ENCODE measurements at regions not wholly inside any gene's neighbourhood (a gene's known extent, or its start where the extent isn't known, plus 50 kb on each side); places are given as distances from the start of the nearest gene placed in this dataset.

DNA sequence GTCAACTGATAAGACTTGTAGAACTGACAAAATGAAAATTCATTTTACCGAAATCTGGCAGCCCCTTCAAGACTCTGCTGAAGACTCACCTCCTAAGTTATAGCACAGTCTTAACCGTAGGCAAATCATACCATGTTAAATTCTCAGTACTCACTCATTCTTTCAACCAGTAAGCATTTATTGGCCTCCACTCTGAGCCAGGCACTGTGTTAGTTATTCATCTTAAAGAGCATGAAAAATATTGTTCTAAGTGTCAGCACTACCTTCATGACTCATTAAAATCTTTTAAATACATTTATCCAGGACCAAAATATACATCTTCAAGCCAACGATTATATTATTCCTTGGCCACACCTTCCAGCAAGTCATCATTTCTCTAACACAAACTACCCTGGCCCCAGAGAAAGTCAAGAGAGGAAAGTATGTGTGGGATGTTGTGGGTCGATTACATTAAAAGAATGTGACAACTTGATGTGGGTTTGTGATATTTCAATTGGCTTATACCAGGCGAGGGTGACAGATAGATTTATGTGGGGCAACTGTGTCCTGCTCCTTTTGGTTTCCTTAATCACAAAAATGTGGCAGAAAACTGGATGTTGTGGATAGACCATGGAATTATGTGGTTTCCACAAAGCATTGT, 55.0 kb downstream of the TMEM30B start:
- DNase-seq (ENCODE audit: low read depth in 2 of 2) = no peak

DNA sequence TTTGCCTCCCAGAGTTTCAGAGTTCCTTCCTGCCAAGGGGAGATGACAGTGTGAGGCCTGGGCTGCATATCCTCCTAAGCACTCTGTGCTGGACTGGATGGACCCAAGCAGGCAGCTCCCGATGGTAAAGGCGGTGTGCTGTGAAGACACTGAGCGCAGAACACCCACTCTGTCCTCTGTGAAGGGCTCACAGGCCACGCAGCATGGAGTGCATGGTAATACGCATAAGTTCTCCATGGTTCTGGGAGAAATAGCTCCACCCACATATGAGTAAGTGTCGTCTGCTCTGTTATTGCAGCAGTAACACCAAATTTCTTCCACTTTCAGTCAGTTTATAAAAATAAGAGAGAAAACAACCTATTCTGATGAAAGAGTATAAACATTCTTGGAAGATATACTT, 55.8 kb downstream of the TMEM30B start:
- DNase-seq (ENCODE audit: low read depth in 2 of 2) = no peak

DNA sequence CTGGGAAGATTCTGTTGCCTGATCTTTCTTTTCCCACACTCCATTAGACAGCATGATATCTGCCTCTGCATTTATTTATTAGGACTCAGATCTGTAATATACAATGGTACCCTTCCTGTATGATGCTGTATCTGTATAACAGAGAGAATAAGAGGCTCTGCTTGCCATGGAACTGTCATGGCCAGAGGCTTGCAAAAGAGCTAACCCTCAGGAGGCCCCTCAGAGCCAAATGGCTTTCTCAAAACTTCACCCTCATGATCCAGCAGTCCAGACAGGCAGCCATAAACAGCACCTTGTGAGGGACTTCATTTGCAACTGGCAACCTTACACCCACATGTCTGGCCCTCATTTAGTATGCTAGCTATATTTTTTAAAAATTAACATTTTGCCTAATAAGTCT, 57.6 kb downstream of the TMEM30B start:
- no peak for DNase-seq (ENCODE audit: low read depth in 2 of 2)

DNA sequence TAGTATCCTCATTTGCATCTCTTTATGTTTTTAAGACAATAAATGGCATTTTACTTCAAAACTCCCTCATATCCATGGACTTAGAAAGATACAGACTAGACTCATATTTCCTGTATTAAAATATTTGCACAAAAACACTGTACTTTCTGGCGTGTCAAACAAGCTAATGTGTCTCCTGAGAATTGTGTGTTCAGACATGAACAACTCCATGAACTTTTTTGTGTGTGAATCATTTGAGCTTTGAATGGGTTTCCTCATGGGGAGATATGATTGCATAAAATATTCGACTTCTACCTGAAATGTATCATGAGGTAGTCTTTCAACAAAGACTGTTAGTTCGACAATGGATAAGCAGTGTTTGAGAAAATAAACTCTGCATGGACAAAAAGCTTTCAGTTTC, 58.8 kb downstream of the TMEM30B start:
- DNase-seq (ENCODE audit: low read depth in 2 of 2) = no peak

DNA sequence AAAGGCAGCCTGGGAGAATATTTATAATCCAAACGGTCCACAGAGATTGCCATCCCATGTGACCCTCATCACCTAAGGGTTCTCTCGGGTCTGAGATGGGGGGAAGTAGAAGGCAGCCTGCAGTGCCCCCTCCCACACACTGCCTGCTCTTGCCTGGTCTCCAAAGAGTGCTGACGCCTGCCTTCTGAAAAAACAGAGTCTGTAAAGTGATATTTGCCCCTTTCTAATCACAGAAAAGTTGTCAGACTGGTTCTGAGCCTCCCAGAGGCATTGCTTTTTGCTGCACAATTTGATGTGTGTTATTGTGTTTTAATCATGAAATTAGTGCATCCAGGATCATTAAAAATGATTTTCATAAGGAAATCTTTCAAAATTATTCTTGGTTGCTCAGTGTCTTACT, 59.2 kb downstream of the TMEM30B start:
- DNase-seq (ENCODE audit: low read depth in 2 of 2) = no peak

DNA sequence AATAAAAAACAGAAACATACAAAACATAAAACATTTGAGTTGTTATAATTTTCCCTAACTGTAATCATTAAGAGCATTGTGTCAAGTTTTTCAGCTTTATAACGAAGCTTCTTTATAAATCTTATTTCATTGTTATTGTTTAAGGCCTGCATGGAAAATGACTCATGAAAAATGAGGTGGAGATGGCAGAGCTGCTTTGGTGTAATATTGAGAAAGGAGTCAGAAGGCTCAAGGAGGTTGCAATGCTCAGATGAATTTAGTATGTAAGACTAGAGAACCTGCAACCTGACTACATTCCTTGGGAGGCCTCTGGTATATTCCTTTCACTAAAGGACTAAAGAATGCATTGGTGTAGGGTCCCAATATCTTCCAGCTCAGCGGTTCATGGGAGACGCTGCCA, 61.5 kb downstream of the TMEM30B start:
- DNase-seq (ENCODE audit: low read depth in 2 of 2) = no peak

DNA sequence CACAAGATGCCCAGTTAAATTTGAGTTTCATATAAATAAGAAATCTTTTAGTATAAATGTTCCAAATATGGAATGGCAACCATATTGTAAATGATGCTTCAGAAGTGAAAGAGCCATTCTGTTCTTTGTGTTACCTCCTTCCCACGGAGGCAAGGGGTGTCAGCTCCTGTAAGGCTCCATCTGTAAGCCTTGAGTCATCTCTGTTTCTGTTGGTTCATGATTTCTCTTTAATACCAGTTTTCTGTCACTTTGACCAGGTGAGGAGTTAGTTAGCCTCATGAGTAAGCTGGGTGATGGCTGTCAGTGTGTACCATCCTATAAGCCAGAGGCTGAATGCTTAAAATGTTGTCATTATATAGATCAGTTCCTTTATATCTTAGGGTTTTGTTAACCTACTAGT, 61.9 kb downstream of the TMEM30B start:
- DNase-seq (ENCODE audit: low read depth in 2 of 2) = no peak

DNA sequence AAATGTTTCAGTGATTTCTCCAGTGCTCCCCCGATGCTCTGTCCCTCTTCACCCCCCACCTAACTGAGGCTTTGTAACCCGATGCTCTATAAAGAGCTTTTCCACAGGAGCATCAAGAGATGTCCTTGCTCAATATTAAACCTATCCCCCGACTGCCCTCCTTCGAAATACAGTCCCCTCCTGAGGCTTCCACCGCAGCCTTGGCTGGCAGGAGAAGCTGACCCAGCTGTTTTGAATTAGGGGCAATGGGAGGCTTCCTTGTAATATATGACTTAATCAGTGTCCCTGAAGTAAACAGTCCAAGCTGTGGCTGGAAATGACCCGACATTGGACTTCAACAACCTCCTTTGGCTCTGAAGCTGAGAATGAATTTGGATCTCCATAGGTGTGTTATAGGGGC, 62.4 kb downstream of the TMEM30B start:
- no peak for DNase-seq (ENCODE audit: low read depth in 2 of 2)

DNA sequence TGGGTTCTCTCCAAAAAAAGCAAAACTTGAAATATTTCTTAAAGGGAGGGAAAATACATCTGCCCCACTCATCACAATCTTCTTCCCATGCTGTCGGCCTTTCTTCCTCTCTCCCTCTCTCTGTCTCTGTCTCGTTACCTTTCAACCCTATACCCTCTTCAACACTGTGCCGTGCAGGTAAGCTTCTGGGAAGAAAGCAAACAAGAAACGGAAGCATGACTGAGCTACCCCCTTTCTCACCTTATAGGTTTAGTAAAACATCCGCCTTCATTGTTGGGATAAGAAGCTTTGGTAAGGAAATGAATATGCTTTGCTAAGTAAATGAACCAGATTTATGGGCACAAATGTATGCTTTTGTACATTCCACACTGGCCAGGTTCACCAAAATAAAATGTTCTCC, 63.0 kb downstream of the TMEM30B start:
- DNase-seq (ENCODE audit: low read depth in 2 of 2) = no peak

DNA sequence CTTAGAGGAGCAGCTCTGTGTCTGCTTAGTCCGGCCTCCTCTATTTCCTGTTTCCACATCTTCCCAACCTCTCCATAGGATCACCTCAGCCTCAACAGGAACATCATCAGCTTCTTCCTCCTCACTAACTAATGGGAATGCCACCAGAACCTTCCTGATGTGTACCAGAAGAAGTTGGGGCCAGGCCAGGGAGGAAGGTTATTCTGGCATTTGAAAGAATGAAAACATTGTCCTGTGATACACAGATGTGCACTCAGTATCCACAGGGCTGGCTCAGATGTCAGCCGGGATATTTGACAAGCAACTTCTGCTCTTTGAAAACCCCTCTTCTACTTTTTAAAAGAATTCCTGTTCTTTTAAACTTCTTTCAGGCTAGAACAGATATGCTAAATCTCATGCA, 63.6 kb downstream of the TMEM30B start:
- DNase-seq (ENCODE audit: low read depth in 2 of 2) = no peak

DNA sequence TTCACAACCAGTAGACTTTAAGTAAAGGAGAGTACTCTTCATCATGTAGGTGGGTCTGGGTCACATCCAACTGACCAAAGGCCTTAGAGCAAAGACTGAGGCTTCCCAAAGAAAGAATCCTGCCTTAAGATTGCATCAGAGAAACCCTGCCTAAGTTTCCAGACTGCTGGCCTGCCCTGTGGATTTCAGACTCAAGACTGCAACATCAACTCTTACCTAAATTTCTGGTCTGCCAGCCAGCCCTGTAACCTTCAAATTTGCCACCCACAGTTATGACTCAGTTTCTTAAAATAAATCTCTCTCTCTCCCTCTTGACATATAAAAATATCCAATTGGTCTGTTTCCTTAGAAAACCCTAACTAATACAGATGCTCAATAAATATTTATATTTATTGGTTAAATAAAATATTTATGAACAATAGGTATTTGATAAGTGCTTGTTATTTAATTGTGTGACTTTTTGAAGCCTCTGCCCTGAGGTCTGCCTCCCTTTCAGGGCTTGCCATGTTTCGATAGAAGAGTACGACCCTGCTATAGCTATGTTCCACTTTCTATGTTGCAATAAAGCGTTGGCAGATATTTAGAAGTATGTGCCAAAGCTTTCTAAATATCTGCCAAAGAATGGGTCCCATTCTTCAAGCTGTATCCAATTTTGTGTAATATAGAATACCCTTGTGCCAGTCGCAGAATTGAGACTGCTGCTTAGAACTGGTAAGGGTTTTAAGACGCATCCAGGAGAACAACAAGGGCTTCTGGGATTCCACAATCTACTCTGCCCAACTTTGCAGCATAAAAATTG, 65.7 kb downstream of the TMEM30B start:
- DNase-seq (ENCODE audit: low read depth in 2 of 2) = no peak

DNA sequence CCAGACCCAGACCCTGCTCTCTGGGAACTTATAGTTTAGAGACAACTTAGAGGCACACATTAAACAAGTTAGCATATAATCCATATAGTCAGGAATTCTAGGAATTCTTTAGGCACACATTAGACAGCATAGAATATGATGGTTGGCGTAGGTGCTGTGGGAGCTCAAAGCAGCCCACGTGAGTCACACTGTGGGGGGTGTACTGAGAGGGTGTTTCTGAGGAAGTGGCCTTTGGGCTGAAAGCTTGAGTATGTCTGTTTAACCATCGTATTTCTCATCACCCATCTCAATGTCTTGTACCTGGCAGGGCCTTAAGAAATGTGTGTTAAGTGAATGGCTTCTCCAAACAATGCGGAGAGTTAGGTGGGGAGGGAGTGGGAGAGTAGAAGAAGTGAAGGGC, 67.2 kb downstream of the TMEM30B start:
- no peak for DNase-seq (ENCODE audit: low read depth in 2 of 2)

DNA sequence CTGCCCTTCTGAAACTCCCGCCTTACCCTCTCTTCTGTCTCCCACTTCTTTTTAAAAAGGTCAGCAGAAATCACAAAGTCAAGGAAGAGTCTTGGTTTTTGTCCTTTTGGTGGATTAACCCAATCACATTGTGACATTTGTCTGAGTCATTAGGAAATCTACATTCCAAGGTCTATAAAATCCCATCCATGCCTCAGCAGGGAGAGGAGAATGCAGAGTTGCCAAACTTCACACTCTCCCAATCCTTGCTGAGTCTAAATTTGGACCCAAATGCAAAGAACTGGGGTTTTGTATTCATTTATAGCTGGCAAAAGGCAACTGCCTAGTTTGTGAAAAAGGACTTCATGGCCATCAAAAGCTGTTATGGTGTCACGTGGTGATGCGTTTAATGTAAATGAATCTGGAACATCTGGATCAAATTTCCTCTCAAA, 67.9 kb downstream of the TMEM30B start:
- no peak for DNase-seq (ENCODE audit: low read depth in 2 of 2)

DNA sequence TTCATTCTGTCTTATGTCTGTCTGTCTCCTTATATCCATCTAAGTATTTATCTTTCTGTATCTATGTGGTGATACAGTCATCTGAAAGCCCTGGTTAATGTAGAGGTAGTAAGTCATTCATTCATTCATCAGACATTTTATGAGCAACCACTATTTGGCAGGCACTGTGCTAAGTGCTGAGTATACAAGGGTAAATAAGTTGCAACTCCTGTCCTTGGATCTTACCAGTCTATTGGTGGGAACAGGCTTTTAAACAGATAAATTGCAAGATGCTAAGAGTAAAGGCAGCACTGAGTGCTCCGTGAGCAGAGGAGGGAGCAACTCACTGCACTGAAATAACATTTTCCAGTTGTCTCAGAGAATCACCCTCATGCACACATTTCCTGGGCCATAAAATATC, 68.6 kb downstream of the TMEM30B start:
- DNase-seq (ENCODE audit: low read depth in 2 of 2) = no peak

DNA sequence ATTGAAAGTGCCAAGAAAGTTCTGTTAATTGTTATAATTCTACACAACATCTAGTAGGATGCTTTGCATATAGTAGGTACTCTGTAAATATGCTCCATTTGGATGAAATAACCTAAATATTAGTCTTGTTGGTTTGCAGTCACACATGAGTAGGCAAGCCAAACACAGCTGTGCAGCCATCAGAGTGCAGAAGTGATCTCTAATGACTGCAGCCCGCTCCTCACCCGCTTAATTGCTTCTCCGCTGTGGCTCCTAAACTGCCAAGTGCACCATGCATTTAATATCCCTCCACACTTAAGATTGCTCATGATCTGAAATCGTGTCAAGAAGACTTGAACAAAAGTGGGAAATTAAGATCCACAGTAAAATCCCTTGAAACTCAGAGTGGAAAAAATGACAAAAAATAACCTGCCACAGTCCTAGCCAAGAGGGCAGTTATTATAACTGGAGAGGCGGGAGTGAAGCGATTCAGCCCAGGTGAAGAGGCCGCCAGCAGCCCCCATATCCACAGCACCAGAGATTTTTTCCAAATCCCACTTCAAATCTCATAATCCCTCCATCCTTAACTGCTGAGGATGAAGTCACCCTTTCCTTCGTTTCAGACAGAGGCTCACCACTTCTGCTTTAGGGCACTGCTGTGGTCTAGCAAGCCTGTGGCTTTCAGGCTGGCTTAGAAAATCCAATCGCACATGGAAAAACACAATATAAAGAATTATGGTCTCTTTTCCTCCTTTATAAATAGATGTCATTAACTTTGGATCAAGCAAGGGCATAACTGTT, 69.5 kb downstream of the TMEM30B start:
- DNase-seq (ENCODE audit: low read depth in 2 of 2) = no peak

DNA sequence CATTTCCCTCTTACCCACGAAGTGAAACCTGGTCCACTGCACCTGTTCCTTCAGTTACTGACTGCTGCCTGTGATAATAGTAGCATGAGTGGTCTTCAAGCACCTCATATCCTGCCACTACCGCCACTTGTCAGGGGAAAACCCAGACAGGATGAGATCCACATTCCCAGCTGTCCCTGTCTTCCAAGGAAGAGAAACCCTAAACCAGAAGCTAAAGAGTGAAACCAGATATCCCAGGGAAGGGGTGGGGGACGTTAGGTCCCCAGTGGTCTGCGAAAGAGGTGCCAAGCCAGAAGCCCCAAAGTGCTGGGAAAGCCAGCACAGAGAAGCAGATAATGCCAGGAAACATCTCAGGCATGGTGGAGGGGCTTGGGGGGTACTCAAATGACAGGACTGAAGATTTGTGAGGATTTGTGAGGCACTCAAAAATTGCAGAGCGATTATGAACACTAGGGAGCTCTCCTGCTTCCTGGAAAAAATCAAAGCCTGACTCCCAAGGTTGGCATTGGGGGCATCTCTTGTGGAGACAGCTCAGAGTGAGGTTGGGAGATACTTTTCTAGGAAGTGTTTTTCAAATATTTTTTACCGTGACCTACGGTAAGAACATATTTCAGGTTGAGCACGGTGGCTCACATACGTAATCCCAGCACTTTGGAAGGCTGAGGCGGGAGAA, 77.9 kb downstream of the TMEM30B start:
- no peak for DNase-seq (ENCODE audit: low read depth in 2 of 2)

DNA sequence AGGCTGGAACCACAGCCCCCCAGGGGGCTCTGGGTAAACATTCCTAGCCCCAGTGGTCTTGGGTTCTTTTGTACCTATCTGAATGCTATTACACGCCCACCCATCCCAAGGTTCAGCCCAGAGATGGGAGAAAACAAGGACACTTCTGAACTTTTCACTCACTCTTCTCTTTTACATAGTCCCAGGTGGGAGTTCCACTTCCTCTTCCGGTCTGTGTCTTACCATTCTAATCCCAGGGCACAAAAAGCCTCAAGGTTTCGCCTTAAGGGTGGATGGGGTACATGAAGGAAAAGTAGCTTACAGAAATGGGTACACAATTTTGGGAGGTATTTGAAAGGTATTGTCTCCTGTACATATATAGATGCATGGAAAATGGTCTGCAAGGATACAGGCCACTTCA, 79.0 kb downstream of the TMEM30B start:
- DNase-seq (ENCODE audit: low read depth in 2 of 2) = no peak

DNA sequence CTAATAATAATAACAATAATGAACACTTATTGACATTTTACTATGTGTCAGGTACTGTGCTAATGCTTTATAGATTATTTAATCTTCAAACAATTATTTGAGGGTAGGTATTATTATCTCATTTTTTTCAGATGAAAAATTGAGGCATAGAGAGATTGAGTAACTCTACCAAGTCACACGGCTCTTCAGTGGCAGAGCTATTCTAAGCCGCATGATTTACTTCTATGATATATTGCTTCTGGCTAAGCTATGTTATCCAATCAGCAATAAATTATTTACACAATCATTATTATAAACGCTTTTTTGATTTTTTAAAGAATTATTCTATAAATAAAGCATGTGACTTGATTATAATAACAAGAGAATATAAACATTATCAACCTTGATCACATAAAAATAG, 80.0 kb downstream of the TMEM30B start:
- DNase-seq (ENCODE audit: low read depth in 2 of 2) = no peak

DNA sequence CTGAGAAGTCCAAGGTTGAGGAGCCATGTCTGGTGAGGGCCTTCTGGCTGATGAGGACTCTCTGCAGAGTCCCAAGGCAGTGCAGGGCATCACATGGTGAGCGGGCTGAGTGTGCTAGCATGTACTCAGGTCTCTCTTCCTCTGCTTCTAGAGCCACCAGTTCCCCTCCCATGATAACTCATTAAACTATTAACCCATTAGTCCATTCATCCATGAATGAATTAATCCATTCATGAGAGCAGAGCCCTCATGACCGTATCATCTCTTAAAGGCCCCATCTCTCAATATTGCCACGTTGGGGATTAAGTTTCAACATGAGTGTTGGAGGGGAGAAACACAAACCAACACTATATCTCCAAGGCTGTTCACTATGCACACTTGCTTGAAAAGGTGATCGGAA, 83.7 kb downstream of the TMEM30B start:
- no peak for DNase-seq (ENCODE audit: low read depth in 2 of 2)

DNA sequence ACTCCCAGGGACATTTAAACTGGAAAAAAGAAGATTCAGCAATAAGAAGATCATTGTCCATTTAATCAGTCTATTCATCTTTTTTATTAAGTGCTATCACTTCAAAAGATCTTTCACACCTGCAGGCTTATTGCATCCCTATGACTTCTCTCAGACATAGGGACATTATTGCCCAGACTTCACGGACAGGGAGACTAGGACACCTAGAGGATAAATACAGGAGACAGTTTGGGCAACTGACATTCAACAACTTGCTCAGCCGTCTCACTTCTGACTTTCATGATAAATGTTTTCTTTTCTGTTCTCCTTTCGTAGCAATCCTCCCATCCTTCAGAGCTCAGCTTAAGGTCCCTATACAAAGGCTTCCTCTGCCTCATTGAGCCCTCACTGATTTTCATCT, 84.3 kb downstream of the TMEM30B start:
- no peak for DNase-seq (ENCODE audit: low read depth in 2 of 2)

DNA sequence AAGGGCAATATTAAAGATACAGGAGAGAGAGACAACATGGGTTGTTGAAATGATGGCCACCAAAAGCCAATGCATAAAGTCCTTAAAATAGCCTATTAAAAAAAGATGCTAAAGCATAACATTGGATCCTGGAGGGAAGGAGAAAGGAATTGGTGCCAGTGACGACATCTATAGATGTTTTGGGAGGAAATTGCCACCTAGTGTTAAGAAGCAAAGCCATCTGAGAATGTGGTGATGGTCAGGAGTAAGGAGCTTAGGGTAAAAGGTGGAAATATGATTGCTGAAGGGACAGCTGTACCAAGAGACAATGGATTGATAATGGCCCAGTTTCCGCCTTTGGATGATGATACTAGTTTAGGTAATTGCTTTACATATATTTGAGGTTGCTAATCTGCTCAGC, 85.1 kb downstream of the TMEM30B start:
- no peak for DNase-seq (ENCODE audit: low read depth in 2 of 2)

DNA sequence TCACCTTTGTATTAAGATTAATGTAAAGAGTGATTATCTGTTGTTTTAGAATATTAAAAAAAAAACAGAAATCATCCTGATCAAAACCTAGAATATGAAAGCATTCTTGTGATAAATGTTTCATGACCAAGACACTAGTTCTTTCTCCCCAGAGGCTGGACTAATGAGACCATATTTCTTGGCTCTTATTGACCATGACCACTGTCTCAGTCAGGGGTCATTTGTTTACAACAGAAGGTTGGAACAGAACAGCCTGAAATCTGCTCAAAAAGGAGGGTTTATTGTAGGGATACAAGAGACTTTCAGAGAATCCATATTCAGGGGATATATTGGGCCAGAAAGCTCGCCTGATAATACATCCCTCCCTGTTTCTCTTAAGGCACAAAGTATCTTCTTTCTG, 87.7 kb downstream of the TMEM30B start:
- DNase-seq (ENCODE audit: low read depth in 2 of 2) = no peak
